Esophagus muscularis mucosa (tissue), 4 donors: ENCODE measurements at regions not wholly inside any gene's neighbourhood (a gene's known extent, or its start where the extent isn't known, plus 50 kb on each side); places are given as distances from the start of the nearest gene placed in this dataset.

Source experiments
- CTCF ChIP-seq, 3 experiments: fragments of 200-600 bp in 2 of 3; fragments of 450-650 bp in 1 of 3; sonication (generic) in 2 of 3; IDR thresholded peaks; one replicate each; pipeline ENCODE4 v1.5.1; 2017 to 2019; ENCODE audit warnings: antibody characterized with exemption in 3 of 3, mild to moderate bottlenecking in 2 of 3, moderate library complexity in 1 of 3
- EP300 ChIP-seq: sonication (generic); formaldehyde crosslinking; IDR thresholded peaks from one replicate; pipeline ENCODE4 v1.6.1; 2017; ENCODE audit warnings: antibody characterized with exemption
- POLR2A ChIP-seq: fragments of 450-650 bp; IDR thresholded peaks from one replicate; pipeline ENCODE4 v1.6.1; 2017; ENCODE audit warnings: antibody characterized with exemption, moderate library complexity, mild to moderate bottlenecking, low read depth
- POLR2AphosphoS5 ChIP-seq, 2 donors: sonication (generic); formaldehyde crosslinking; IDR thresholded peaks; one replicate each; pipeline ENCODE4 v1.6.1; 2017; ENCODE audit warnings: antibody characterized with exemption in 2 of 2

DNA sequence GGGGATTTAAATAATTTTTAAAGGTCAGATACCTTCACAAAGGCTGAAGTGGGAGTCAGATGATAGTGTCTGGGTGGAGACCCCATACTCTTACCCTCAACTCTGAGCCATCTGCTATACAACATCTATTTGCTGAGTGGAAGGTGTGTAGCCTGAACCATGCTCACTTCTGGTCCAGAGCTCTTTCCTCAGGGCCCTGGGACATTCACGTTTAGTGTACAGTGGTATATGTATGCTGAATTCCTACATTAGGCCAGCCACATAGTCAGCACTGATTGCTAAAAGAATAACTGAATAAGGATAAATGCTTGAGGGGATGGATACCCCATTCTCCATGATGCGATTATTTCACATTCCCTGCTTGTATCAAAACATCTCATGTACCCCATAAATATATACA is 107.3 kb downstream of the KIF26A start:
- TF ChIP-seq CTCF (IDR thresholded peaks at IDR 0.05) (no peak), POLR2AphosphoS5 (IDR thresholded peaks at IDR 0.05) (no peak), POLR2A (no peak), EP300 (no peak)
